GM19099 (cell line): ENCODE measurements at regions not wholly inside any gene's neighbourhood (a gene's known extent, or its start where the extent isn't known, plus 50 kb on each side); places are given as distances from the start of the nearest gene placed in this dataset.

Experiments
- POLR2A ChIP-seq: IDR thresholded peaks from 3 replicates; pipeline ENCODE4 v1.6.1; 2011; ENCODE audit warnings: low read depth; ENCODE audit not compliant: insufficient read length; ENCODE audit errors: extremely low read depth

GRCh38 chr2:41989501-41990180 lies 58.2 kb upstream of the PKDCC start:
- no peak for TF ChIP-seq POLR2A

DNA sequence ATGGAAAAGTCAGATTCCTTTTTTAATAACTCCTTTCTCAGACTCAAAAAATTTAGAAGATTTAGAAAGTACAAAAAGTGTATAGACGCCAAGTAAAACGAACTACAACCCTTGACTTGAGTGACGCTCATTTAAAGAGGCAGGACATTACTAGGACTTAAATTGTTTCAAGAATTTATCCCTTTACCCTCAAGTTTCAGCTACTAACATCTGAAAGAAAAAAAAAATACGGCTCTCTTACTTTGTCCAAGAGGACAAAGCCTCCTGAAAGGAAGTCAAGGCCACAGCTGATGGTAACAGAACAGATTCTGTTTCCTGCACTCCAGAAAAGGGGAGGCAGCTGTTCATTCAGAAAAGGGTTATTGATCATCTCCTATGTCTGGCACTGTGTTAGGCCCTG lies 57.6 kb upstream of the PKDCC start:
- TF ChIP-seq POLR2A = no peak

GRCh38 chr2:41990688-41991087 lies 57.1 kb upstream of the PKDCC start:
- TF ChIP-seq POLR2A = no peak

- no peak for TF ChIP-seq POLR2A
Measured at GRCh38 chr2:41992056-41992642, 55.7 kb upstream of the PKDCC start.

- no peak for TF ChIP-seq POLR2A
Measured at GRCh38 chr2:41992671-41993434, 55.0 kb upstream of the PKDCC start.

DNA sequence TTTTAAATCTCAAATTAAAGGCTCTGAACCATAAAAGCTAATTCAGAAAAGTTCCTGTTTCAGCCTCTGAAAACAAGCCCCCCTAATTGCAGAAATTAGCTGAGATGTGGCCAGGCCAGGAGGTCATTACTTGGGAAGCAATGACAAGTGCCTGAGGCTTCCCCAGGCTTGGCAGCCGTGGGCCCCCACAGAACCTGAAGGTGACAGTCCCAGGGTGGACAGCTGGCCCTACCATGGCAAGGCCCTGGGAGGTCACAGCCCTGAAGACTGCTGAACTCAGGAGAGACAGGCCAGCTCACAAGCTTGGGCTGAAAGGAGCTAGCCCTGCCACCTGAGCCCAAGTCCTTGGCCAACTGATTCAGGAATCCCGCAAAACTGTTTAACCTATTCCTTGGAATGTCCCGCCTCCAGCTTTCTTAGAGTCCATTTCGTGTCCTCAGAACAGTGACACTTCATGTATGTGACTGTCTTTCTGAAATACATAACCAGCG lies 54.3 kb upstream of the PKDCC start:
- TF ChIP-seq POLR2A = no peak

DNA sequence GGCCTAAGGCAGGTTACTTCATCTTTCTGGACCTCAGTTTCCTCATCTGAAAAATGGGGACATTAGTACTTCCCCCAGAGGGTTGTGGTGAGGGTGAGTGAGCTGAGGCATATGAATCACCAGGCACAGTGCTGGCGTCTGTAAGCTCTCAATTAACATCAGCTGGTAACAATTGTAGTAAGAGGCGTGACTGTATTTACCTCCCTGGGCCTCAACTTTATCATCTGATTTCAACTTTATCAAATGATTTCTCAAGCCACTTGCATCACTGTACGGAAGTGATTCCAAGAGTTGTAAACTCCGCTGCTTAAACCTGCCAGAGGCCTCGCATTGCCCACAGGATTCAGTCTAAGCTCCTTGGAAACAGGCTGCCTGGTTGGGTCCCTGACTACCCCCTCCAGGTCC lies 53.6 kb upstream of the PKDCC start:
- no peak for TF ChIP-seq POLR2A

DNA sequence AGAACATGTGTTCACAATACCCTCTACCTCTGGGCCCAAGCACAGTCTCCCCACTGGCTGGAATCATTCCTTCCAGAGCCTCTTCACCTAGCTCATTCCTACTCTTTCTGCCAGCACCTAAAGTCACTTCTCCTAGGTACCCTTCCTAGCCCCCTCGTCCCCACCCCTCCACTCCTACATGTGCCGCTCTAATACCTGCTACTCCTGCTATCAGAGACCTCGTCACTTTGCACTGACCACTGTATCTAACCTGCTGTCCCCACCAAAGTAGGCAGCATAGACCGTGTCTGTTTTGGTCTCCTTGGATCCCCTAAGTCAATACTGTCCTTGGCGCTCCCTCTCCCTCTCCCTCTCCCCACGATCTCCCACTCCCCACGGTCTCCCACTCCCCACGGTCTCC lies 53.2 kb upstream of the PKDCC start:
- TF ChIP-seq POLR2A = no peak

GRCh38 chr2:41997561-41997960 lies 50.3 kb upstream of the PKDCC start:
- no peak for TF ChIP-seq POLR2A
